H1 (cell line): ENCODE measurements at regions not wholly inside any gene's neighbourhood (a gene's known extent, or its start where the extent isn't known, plus 50 kb on each side); places are given as distances from the start of the nearest gene placed in this dataset.
A peak's percentile ranks its signal among the peaks of the same experiment; 100 is the strongest.

ENCODE experiments used
- CTCF ChIA-PET: fragments of 300-600 bp; sonication (Branson Sonifier 250); formaldehyde crosslinking; loops from one replicate; lab custom pipeline; 2021; ENCODE audit not compliant: partially characterized antibody; lab: Charles Lee
- POLR2A ChIA-PET: fragments of 300-600 bp; sonication (Branson Sonifier 250); formaldehyde crosslinking; loops from one replicate; lab custom pipeline; 2021; ENCODE audit warnings: inconsistent platforms; ENCODE audit not compliant: partially characterized antibody; lab: Charles Lee
- DNase-seq, 2 experiments: peaks; one replicate each; pipeline versions ENCODE4 v3.0.0 to v3.0.0-alpha.2; 2010 to 2022; ENCODE audit warnings: low spot score in 2 of 2, low read depth in 1 of 2, mixed read lengths in 1 of 2
- FAIRE-seq: peaks from 2 replicates; lab custom pipeline; 2011; peaks lifted over from hg19 to GRCh38; lab: Jason Lieb, UNC
- H2AFZ ChIP-seq: 2 replicates; pipeline ENCODE4 v1.8.1; 2012; ENCODE audit warnings: low read length, inconsistent platforms
- H2AK5ac ChIP-seq: 2 replicates; pipeline ENCODE4 v1.6.1; 2013; ENCODE audit warnings: low read depth, low read length
- H2BK120ac ChIP-seq: replicated peaks from 2 replicates; pipeline ENCODE3; 2013; ENCODE audit warnings: low read depth, low read length, inconsistent platforms
- H2BK12ac ChIP-seq: 2 replicates; pipeline ENCODE4 v1.6.1; 2013; ENCODE audit warnings: low read depth, low read length
- H2BK15ac ChIP-seq: 2 replicates; pipeline ENCODE4 v1.6.1; 2013; ENCODE audit warnings: low read length
- H2BK20ac ChIP-seq: 2 replicates; pipeline ENCODE4 v1.6.1; 2013; ENCODE audit warnings: low read length
- H2BK5ac ChIP-seq: 2 replicates; pipeline ENCODE4 v1.6.1; 2013; ENCODE audit warnings: low read depth, low read length
- H3K14ac ChIP-seq: 2 replicates; pipeline ENCODE4 v1.6.1; 2013; ENCODE audit warnings: inconsistent platforms; ENCODE audit not compliant: insufficient read length
- H3K18ac ChIP-seq: 2 replicates; pipeline ENCODE4 v1.6.1; 2013; ENCODE audit warnings: low read length; ENCODE audit errors: extremely low read depth
- H3K23ac ChIP-seq: 2 replicates; pipeline ENCODE4 v1.6.1; 2013; ENCODE audit warnings: inconsistent platforms; ENCODE audit not compliant: insufficient read length
- H3K23me2 ChIP-seq: 2 replicates; pipeline ENCODE4 v1.6.1; 2013; ENCODE audit warnings: low read depth, low read length
- H3K27ac ChIP-seq: 2 replicates; pipeline ENCODE4 v1.6.1; 2011; ENCODE audit warnings: low read depth, low read length, inconsistent platforms
- H3K27me3 ChIP-seq, 4 experiments: replicated peaks in 1 of 4; 1 replicate in 1 of 4; 2 replicates in 3 of 4; pipeline versions ENCODE4 v1.6.1 to v1.8.1; 2011 to 2013; ENCODE audit warnings: low read length in 3 of 4, mild to moderate bottlenecking in 3 of 4, inconsistent platforms in 2 of 4, mixed read lengths in 2 of 4, moderate library complexity in 1 of 4; ENCODE audit not compliant: control insufficient read depth in 3 of 4, insufficient read depth in 3 of 4; ENCODE audit errors: extremely low read depth in 1 of 4
- H3K36me3 ChIP-seq, 4 experiments: 2 replicates each; pipeline versions ENCODE4 v1.6.1 to v1.8.1; 2011 to 2013; ENCODE audit warnings: mild to moderate bottlenecking in 4 of 4, low read length in 3 of 4, moderate library complexity in 2 of 4, control low read depth in 1 of 4, inconsistent platforms in 1 of 4; ENCODE audit not compliant: insufficient read depth in 4 of 4, control insufficient read depth in 2 of 4
- H3K4ac ChIP-seq: replicated peaks from 2 replicates; pipeline ENCODE3; 2013; ENCODE audit warnings: low read length, low read depth, mixed read lengths, inconsistent platforms; ENCODE audit not compliant: insufficient read length
- H3K4me1 ChIP-seq, 4 experiments: replicated peaks in 1 of 4; 1 replicate in 1 of 4; 2 replicates in 3 of 4; pipeline versions ENCODE4 v1.6.1 to v1.8.1; 2011 to 2013; ENCODE audit warnings: low read length in 3 of 4, inconsistent platforms in 2 of 4, mixed read lengths in 1 of 4; ENCODE audit not compliant: insufficient read depth in 4 of 4, control insufficient read depth in 3 of 4
- H3K4me2 ChIP-seq, 2 experiments: 2 replicates each; pipeline versions ENCODE4 v1.6.1 to v1.8.1; 2011 to 2013; ENCODE audit warnings: low read depth in 2 of 2, low read length in 2 of 2, control low read depth in 1 of 2, inconsistent platforms in 1 of 2, mild to moderate bottlenecking in 1 of 2; ENCODE audit not compliant: insufficient read depth in 1 of 2
- H3K4me3 ChIP-seq, 4 experiments: fragments of 200-600, 300-600 bp in 1 of 4; sonication (generic), shearing (Covaris generic), sonication (Bioruptor Twin) in 1 of 4; 2 replicates each; pipeline versions ENCODE4 v1.5.1 to v1.8.1; 2011 to 2016; ENCODE audit warnings: low read length in 4 of 4, low read depth in 3 of 4, control low read depth in 2 of 4, inconsistent platforms in 2 of 4, mild to moderate bottlenecking in 2 of 4, mixed read lengths in 1 of 4, moderate library complexity in 1 of 4; ENCODE audit not compliant: insufficient read depth in 2 of 4; ENCODE audit errors: extremely low read depth in 1 of 4
- H3K56ac ChIP-seq: replicated peaks from 2 replicates; pipeline ENCODE3; 2013; ENCODE audit warnings: low read depth, mild to moderate bottlenecking, mixed read lengths, low read length, inconsistent platforms; ENCODE audit not compliant: insufficient read length
- H3K79me1 ChIP-seq: 2 replicates; pipeline ENCODE4 v1.6.1; 2013; ENCODE audit warnings: low read depth, low read length, control low read depth
- H3K79me2 ChIP-seq, 2 experiments: 2 replicates each; pipeline versions ENCODE4 v1.6.1 to v1.8.1; 2012 to 2013; ENCODE audit warnings: low read length in 2 of 2, mild to moderate bottlenecking in 2 of 2, inconsistent platforms in 1 of 2; ENCODE audit not compliant: insufficient read depth in 2 of 2, control insufficient read depth in 1 of 2
- H3K9ac ChIP-seq, 4 experiments: replicated peaks in 1 of 4; 1 replicate in 1 of 4; 2 replicates in 3 of 4; pipeline versions ENCODE4 v1.6.1 to v1.8.1; 2011 to 2013; ENCODE audit warnings: low read depth in 3 of 4, low read length in 3 of 4, control low read depth in 2 of 4, mild to moderate bottlenecking in 2 of 4, moderate library complexity in 2 of 4, inconsistent platforms in 1 of 4; ENCODE audit errors: extremely low read depth in 1 of 4
- H3K9me3 ChIP-seq, 2 experiments: 2 replicates each; pipeline versions ENCODE4 v1.6.1 to v1.8.1; 2012 to 2013; ENCODE audit warnings: mild to moderate bottlenecking in 2 of 2, moderate library complexity in 2 of 2, control low read depth in 1 of 2, inconsistent platforms in 1 of 2, low read depth in 1 of 2, low read length in 1 of 2, mixed read lengths in 1 of 2; ENCODE audit not compliant: insufficient read depth in 2 of 2
- H4K20me1 ChIP-seq, 2 experiments: replicated peaks in 1 of 2; 2 replicates each; pipeline versions ENCODE3 to v1.8.1; 2011 to 2013; ENCODE audit warnings: inconsistent platforms in 2 of 2, low read length in 2 of 2, mild to moderate bottlenecking in 1 of 2; ENCODE audit not compliant: insufficient read depth in 2 of 2, control insufficient read depth in 1 of 2
- H4K5ac ChIP-seq: 2 replicates; pipeline ENCODE4 v1.6.1; 2013; ENCODE audit warnings: low read length, low read depth, mixed read lengths, inconsistent platforms; ENCODE audit not compliant: insufficient read length
- H4K8ac ChIP-seq: 2 replicates; pipeline ENCODE4 v1.8.0; 2013; ENCODE audit warnings: mild to moderate bottlenecking, moderate library complexity, low read length, inconsistent platforms; ENCODE audit not compliant: insufficient read depth; ENCODE audit errors: extremely low read depth
- H4K91ac ChIP-seq: replicated peaks from 2 replicates; pipeline ENCODE3; 2013; ENCODE audit warnings: low read length, mixed read lengths, inconsistent platforms; ENCODE audit not compliant: insufficient read length
- CBX5 ChIP-seq: fragments of 300-800, 300-1000 bp; sonication (generic); IDR thresholded peaks from 2 replicates; pipeline ENCODE4 v1.7.1; 2016; ENCODE audit warnings: antibody characterized with exemption, low read length, low read depth
- E2F6 ChIP-seq: IDR thresholded peaks from 2 replicates; pipeline ENCODE4 v1.6.1; 2012; ENCODE audit warnings: inconsistent platforms
- KDM1A ChIP-seq: fragments of 200-600, 300-600 bp; sonication (generic); IDR thresholded peaks from 2 replicates; pipeline ENCODE4 v1.7.1; 2016; ENCODE audit warnings: mild to moderate bottlenecking, low read length, borderline replicate concordance
- MAFK ChIP-seq: IDR thresholded peaks from 2 replicates; pipeline ENCODE4 v1.6.1; 2012; ENCODE audit warnings: low read depth, mild to moderate bottlenecking, improper control_type of control experiment, low read length
- RFX5 ChIP-seq: IDR thresholded peaks from 2 replicates; pipeline ENCODE4 v1.6.1; 2011; ENCODE audit warnings: low read depth, low read length, improper control_type of control experiment, borderline replicate concordance
- RXRA ChIP-seq: IDR thresholded peaks from 2 replicates; pipeline ENCODE4 v1.6.1; 2011; ENCODE audit warnings: low read depth, mild to moderate bottlenecking, low read length, moderate library complexity; ENCODE audit not compliant: insufficient read depth
- SIX5 ChIP-seq: IDR thresholded peaks from 2 replicates; pipeline ENCODE4 v1.6.1; 2011; ENCODE audit warnings: mild to moderate bottlenecking, low read depth, low read length
- SP1 ChIP-seq: IDR thresholded peaks from 2 replicates; pipeline ENCODE4 v1.6.1; 2011; ENCODE audit warnings: low read depth, low read length
- SP2 ChIP-seq: IDR thresholded peaks from 2 replicates; pipeline ENCODE4 v1.6.1; 2012; ENCODE audit warnings: mild to moderate bottlenecking, low read length, inconsistent platforms
- TBP ChIP-seq: IDR thresholded peaks from 2 replicates; pipeline ENCODE4 v1.6.1; 2011; ENCODE audit warnings: low read depth, low read length, improper control_type of control experiment
- ZNF274 ChIP-seq: IDR thresholded peaks from 2 replicates; pipeline ENCODE4 v1.7.0; 2012; ENCODE audit warnings: low read length, borderline replicate concordance; ENCODE audit errors: extremely low read depth
- WGBS, 2 experiments: shearing (Covaris generic) in 1 of 2; methylation state at CpG; one replicate each; pipeline versions ENCODE4 v1.1.6 to v1.1.7; 2013 to 2015; ENCODE audit warnings: low lambda C conversion rate in 2 of 2, mixed read lengths in 2 of 2, inconsistent platforms in 1 of 2, low coverage in 1 of 2, missing lambda C conversion rate in 1 of 2; ENCODE audit not compliant: insufficient replicate concordance in 2 of 2, insufficient coverage in 1 of 2, insufficient read length in 1 of 2; ENCODE audit errors: extremely low coverage in 1 of 2, missing lambda C conversion rate in 1 of 2; 5-methylcytosine and 5-hydroxymethylcytosine counted together
- TF ChIP-seq, protein P1 (sequence below), 3 experiments: IDR thresholded peaks; 1 replicate in 2 of 3; 2 replicates in 1 of 3; pipeline versions ENCODE4 v1.5.1 to v1.6.1; 2011; ENCODE audit warnings: low read length in 3 of 3, mild to moderate bottlenecking in 3 of 3, inconsistent platforms in 2 of 3, low read depth in 1 of 3, moderate library complexity in 1 of 3; ENCODE audit not compliant: insufficient read depth in 1 of 3; ENCODE audit errors: control extremely low read depth in 1 of 3

DNA sequence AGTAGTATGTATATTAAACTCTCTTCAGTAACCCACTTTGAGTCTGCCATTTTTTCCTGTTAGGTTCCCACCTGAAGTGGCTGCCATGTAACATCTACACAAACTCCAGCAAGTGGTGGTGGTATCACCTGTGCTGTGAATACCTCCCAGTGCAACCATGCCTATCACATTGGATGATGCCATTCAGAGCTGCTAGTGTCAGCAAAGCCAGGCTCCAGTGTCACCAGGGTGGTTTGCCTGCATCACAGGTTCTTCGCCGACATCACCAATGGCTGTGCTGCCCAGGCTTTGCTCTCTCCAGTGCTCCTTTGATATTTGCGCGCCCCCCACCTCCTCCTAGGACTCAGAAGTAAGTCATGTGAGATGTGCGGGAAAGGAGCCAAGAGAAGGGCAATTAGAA, 162.6 kb upstream of the FOXA2 start:
- no peak for FAIRE-seq
- CTCF ChIA-PET: no interaction called here
- H2AFZ ChIP-seq: no peak overlapping the region

More for the DNA sequence above, 162.6 kb upstream of the FOXA2 start:
- Histone ChIP-seq H3K9me3 (peaks cover 0 to 2% of the 10 kb centered on the region in 2 experiments; a peak in 1 of 4 replicates), H3K4me1 (no peaks in the 10 kb centered on the region), H3K36me3 (no peaks in the 10 kb centered on the region), H3K27me3 (no peaks in the 10 kb centered on the region), H3K23ac (no peak overlapping the region), H2BK20ac (no peak overlapping the region), H3K79me2 (no peaks in the 10 kb centered on the region), H3K79me1 (no peaks in the 10 kb centered on the region), H3K9ac (no peak overlapping the region), H2BK5ac (no peak overlapping the region), H2BK15ac (no peak overlapping the region), H2BK120ac (no peak overlapping the region), H3K23me2 (peaks cover 2% of the 10 kb centered on the region; the same call in 1 of the 2 replicates), H4K5ac (no peak overlapping the region), H2AK5ac (no peak overlapping the region), H2BK12ac (no peak overlapping the region), H3K18ac (no peak overlapping the region), H3K4ac (no peak overlapping the region), H4K8ac (no peak overlapping the region), H3K14ac (no peak overlapping the region), H4K20me1 (no peaks in the 10 kb centered on the region), H3K27ac (no peak overlapping the region), H3K4me2 (no peak overlapping the region), H3K4me3 (no peak overlapping the region), H3K56ac (no peak overlapping the region), H4K91ac (no peak overlapping the region)
- DNase-seq: peak in 1 of 2 experiments; percentile 23
- TF ChIP-seq E2F6 (no peak), SP2 (no peak), CBX5 (no peak), RXRA (no peak), MAFK (no peak), SIX5 (no peak), KDM1A (no peak), TBP (no peak), SP1 (no peak), RFX5 (no peak), ZNF274 (no peak)
- TF ChIP-seq, protein P1, sequence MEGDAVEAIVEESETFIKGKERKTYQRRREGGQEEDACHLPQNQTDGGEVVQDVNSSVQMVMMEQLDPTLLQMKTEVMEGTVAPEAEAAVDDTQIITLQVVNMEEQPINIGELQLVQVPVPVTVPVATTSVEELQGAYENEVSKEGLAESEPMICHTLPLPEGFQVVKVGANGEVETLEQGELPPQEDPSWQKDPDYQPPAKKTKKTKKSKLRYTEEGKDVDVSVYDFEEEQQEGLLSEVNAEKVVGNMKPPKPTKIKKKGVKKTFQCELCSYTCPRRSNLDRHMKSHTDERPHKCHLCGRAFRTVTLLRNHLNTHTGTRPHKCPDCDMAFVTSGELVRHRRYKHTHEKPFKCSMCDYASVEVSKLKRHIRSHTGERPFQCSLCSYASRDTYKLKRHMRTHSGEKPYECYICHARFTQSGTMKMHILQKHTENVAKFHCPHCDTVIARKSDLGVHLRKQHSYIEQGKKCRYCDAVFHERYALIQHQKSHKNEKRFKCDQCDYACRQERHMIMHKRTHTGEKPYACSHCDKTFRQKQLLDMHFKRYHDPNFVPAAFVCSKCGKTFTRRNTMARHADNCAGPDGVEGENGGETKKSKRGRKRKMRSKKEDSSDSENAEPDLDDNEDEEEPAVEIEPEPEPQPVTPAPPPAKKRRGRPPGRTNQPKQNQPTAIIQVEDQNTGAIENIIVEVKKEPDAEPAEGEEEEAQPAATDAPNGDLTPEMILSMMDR (IDR thresholded peaks at IDR 0.05; ENCODE audit: control extremely low read depth in 1 of 3, insufficient read depth in 1 of 3, low read depth in 1 of 3, low read length in 3 of 3): no peak
- POLR2A ChIA-PET: no interaction called here
- 91% methylated on average over 5 of the region's 5 CpGs; no CpG with 5 or more reads in 1 of the 2 experiments for WGBS, 2 experiments
